ENCODE measurements at regions not wholly inside any gene's neighbourhood (a gene's known extent, or its start where the extent isn't known, plus 50 kb on each side); places are given as distances from the start of the nearest gene placed in this dataset.

GRCh38 chr5:118243613-118244012 is 744.7 kb downstream of the DTWD2 start:
- H3K27ac ChIP-seq: no peak overlapping the region
- CTCF ChIA-PET: no interaction called here
- 0% methylated on average over 2 of the region's 2 CpGs for WGBS (ENCODE audit: missing lambda C conversion rate)
- H3K9me3 ChIP-seq: no peaks in the 10 kb centered on the region; the same call in 2 of the 3 replicates
- TF ChIP-seq RARB (CRISPR knock-in tag; IDR thresholded peaks at IDR 0.05) (no peak), RFX5 (IDR thresholded peaks at IDR 0.05) (no peak), KDM1A (IDR thresholded peaks at IDR 0.05; ENCODE audit: low read depth) (no peak), POLR2AphosphoS2 (conservative IDR thresholded peaks at IDR 0.05; ENCODE audit: low read length) (no peak), EHMT2 (IDR thresholded peaks at IDR 0.05; ENCODE audit: low read depth) (no peak), ELK1 (IDR thresholded peaks at IDR 0.05; ENCODE audit: low read depth, low read length) (no peak), JUN (IDR thresholded peaks at IDR 0.05) (no peak), GATA3 (IDR thresholded peaks at IDR 0.05; ENCODE audit: borderline replicate concordance) (no peak), CBX2 (IDR thresholded peaks at IDR 0.05; ENCODE audit: borderline replicate concordance, low read depth) (no peak), ZFP36 (IDR thresholded peaks at IDR 0.05; ENCODE audit: borderline replicate concordance, partially characterized antibody) (no peak), FOSL2 (IDR thresholded peaks at IDR 0.05) (no peak), FOSL2 (CRISPR knock-in tag; IDR thresholded peaks at IDR 0.05) (no peak), ZSCAN20 (CRISPR knock-in tag; IDR thresholded peaks at IDR 0.05) (no peak), NPAS2 (CRISPR knock-in tag; IDR thresholded peaks at IDR 0.05; ENCODE audit: borderline replicate concordance) (no peak), MAFK (IDR thresholded peaks at IDR 0.05; ENCODE audit: partially characterized antibody) (no peak), FOSB (CRISPR knock-in tag; IDR thresholded peaks at IDR 0.05) (no peak), POLR2A (IDR thresholded peaks at IDR 0.05; ENCODE audit: low read length) (no peak), CHD2 (IDR thresholded peaks at IDR 0.05; ENCODE audit: low read length, partially characterized antibody) (no peak), TP53 (CRISPR knock-in tag; IDR thresholded peaks at IDR 0.05) (no peak)
- TF ChIP-seq, protein P1, sequence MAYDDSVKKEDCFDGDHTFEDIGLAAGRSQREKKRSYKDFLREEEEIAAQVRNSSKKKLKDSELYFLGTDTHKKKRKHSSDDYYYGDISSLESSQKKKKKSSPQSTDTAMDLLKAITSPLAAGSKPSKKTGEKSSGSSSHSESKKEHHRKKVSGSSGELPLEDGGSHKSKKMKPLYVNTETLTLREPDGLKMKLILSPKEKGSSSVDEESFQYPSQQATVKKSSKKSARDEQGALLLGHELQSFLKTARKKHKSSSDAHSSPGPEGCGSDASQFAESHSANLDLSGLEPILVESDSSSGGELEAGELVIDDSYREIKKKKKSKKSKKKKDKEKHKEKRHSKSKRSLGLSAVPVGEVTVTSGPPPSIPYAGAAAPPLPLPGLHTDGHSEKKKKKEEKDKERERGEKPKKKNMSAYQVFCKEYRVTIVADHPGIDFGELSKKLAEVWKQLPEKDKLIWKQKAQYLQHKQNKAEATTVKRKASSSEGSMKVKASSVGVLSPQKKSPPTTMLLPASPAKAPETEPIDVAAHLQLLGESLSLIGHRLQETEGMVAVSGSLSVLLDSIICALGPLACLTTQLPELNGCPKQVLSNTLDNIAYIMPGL (CRISPR knock-in tag; IDR thresholded peaks at IDR 0.05; ENCODE audit: borderline replicate concordance): no peak
- TF ChIP-seq, protein P2, sequence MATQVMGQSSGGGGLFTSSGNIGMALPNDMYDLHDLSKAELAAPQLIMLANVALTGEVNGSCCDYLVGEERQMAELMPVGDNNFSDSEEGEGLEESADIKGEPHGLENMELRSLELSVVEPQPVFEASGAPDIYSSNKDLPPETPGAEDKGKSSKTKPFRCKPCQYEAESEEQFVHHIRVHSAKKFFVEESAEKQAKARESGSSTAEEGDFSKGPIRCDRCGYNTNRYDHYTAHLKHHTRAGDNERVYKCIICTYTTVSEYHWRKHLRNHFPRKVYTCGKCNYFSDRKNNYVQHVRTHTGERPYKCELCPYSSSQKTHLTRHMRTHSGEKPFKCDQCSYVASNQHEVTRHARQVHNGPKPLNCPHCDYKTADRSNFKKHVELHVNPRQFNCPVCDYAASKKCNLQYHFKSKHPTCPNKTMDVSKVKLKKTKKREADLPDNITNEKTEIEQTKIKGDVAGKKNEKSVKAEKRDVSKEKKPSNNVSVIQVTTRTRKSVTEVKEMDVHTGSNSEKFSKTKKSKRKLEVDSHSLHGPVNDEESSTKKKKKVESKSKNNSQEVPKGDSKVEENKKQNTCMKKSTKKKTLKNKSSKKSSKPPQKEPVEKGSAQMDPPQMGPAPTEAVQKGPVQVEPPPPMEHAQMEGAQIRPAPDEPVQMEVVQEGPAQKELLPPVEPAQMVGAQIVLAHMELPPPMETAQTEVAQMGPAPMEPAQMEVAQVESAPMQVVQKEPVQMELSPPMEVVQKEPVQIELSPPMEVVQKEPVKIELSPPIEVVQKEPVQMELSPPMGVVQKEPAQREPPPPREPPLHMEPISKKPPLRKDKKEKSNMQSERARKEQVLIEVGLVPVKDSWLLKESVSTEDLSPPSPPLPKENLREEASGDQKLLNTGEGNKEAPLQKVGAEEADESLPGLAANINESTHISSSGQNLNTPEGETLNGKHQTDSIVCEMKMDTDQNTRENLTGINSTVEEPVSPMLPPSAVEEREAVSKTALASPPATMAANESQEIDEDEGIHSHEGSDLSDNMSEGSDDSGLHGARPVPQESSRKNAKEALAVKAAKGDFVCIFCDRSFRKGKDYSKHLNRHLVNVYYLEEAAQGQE (IDR thresholded peaks at IDR 0.05): no peak
- FAIRE-seq (no peak), ATAC-seq (no peak), DNase-seq (ENCODE audit: low read depth in 1 of 2, low spot score in 1 of 2) (no peak)
- POLR2A ChIA-PET: no interaction called here
- H3K4me2 ChIP-seq: no peak overlapping the region
- no peaks in the 10 kb centered on the region for H3K4me1 ChIP-seq
- no peak overlapping the region for H3K4me3 ChIP-seq

GRCh38 chr5:118243068-118243467 is 745.3 kb downstream of the DTWD2 start:
- TF ChIP-seq, protein P3, sequence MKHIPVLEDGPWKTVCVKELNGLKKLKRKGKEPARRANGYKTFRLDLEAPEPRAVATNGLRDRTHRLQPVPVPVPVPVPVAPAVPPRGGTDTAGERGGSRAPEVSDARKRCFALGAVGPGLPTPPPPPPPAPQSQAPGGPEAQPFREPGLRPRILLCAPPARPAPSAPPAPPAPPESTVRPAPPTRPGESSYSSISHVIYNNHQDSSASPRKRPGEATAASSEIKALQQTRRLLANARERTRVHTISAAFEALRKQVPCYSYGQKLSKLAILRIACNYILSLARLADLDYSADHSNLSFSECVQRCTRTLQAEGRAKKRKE (CRISPR knock-in tag; IDR thresholded peaks at IDR 0.05; ENCODE audit: low read depth): no peak
- no peak for TF ChIP-seq HES2 (IDR thresholded peaks at IDR 0.05)
- no peak for TF ChIP-seq HDAC2 (IDR thresholded peaks at IDR 0.05)
- no peak for TF ChIP-seq FOSL2 (IDR thresholded peaks at IDR 0.05)
- TF ChIP-seq FOSL2 (CRISPR knock-in tag; IDR thresholded peaks at IDR 0.05): no peak
- TF ChIP-seq, protein P4, sequence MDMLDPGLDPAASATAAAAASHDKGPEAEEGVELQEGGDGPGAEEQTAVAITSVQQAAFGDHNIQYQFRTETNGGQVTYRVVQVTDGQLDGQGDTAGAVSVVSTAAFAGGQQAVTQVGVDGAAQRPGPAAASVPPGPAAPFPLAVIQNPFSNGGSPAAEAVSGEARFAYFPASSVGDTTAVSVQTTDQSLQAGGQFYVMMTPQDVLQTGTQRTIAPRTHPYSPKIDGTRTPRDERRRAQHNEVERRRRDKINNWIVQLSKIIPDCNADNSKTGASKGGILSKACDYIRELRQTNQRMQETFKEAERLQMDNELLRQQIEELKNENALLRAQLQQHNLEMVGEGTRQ (IDR thresholded peaks at IDR 0.05): no peak
- TF ChIP-seq BHLHE40 (IDR thresholded peaks at IDR 0.05; ENCODE audit: low read depth, low read length): no peak
- no peak for TF ChIP-seq ZSCAN20 (CRISPR knock-in tag; IDR thresholded peaks at IDR 0.05)
- ChIA-PET CTCF (no interaction called here), POLR2A (no interaction called here)
- Histone ChIP-seq H3K4me3 (no peak overlapping the region), H3K9me3 (no peaks in the 10 kb centered on the region; the same call in 2 of the 3 replicates), H3K27ac (no peak overlapping the region), H3K4me1 (no peaks in the 10 kb centered on the region), H3K4me2 (no peak overlapping the region)
- ATAC-seq (no peak), FAIRE-seq (no peak), DNase-seq (ENCODE audit: low read depth in 1 of 2, low spot score in 1 of 2) (no peak)
